Testis (tissue), 2 donors: ENCODE measurements at regions not wholly inside any gene's neighbourhood (a gene's known extent, or its start where the extent isn't known, plus 50 kb on each side); places are given as distances from the start of the nearest gene placed in this dataset.

ENCODE experiments used
- DNase-seq: peaks from one replicate; pipeline ENCODE4 v3.0.0-alpha.2; 2019
- H3K27ac ChIP-seq, 2 donors: fragments of 200-600 bp; sonication (generic); one replicate each; pipeline ENCODE4 v1.5.1; 2019
- H3K27me3 ChIP-seq: fragments of 200-600 bp; sonication (generic); one replicate; pipeline ENCODE4 v1.5.1; 2019
- H3K36me3 ChIP-seq: fragments of 200-600 bp; sonication (generic); one replicate; pipeline ENCODE4 v1.5.1; 2017; ENCODE audit warnings: low read depth; ENCODE audit errors: missing control alignments
- H3K4me1 ChIP-seq: fragments of 200-600 bp; sonication (generic); one replicate; pipeline ENCODE4 v1.5.1; 2019
- H3K4me3 ChIP-seq, 2 donors: fragments of 200-600 bp; sonication (generic); one replicate each; pipeline ENCODE4 v1.5.1; 2017 to 2019
- H3K9me3 ChIP-seq: fragments of 200-600 bp; sonication (generic); one replicate; pipeline ENCODE4 v1.5.1; 2017
- POLR2A ChIP-seq: fragments of 450-650 bp; IDR thresholded peaks from one replicate; pipeline ENCODE4 v1.6.1; 2017; ENCODE audit warnings: antibody characterized with exemption, mild to moderate bottlenecking, moderate library complexity
- WGBS, 2 donors: methylation state at CpG; one replicate each; pipeline ENCODE4 v1.1.5; 2018; 5-methylcytosine and 5-hydroxymethylcytosine counted together
- intact Hi-C: fragments of 100-400 bp; cut with DNase I; formaldehyde crosslinking; loops from one replicate; pipeline ENCODE4 v1.15.1; 2023; ENCODE audit warnings: low total_unique reads
- TF ChIP-seq, protein P1 (sequence below), 3 experiments: fragments of 450-650 bp in 2 of 3; fragments of 200-600 bp in 1 of 3; sonication (generic) in 1 of 3; IDR thresholded peaks; one replicate each; pipeline ENCODE4 v1.5.1; 2016 to 2019; ENCODE audit warnings: antibody characterized with exemption in 3 of 3, mild to moderate bottlenecking in 2 of 3, moderate library complexity in 1 of 3

DNA sequence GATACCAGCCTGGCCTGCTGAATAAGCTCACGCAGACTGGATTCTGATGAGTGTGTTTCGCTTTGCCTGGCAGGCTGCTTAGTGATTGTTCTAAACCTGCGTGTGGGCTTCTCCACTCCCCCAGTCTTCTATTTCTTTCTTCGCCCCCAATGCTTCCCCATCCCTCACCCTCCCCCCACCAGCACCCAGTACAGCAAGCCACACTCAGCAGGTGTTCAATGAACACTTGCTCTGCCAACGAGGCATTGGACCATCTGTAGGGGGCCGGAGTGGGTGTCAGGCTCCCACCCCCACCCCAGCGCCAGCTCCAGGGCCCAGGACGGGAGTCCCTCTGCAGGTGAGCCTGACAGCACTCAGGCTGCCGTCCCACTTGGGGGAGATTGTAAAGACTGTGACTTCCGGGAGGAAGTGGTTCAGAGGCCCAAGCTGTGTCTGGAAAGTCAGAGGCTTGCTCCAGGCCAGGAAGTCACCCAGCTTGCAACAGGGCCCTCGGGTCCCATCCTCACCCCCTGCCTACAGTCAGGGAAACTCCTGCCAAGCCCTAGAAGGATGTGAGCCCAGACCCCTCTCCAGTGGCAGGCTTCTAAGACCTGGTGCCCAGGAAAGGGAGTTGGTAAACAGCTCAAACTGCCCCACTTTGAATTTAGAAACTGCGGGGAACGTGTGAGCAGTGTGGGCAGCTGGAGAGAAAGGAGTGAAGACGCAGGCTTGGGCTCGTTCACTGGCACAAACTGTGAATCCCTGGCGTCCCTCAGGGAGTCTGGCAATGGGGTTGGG is 66.3 kb upstream of the PRDM11 start:
- Histone ChIP-seq H3K27ac (no peak overlapping the region), H3K4me1 (no peaks in the 10 kb centered on the region), H3K27me3 (no peaks in the 10 kb centered on the region), H3K36me3 (no peaks in the 10 kb centered on the region), H3K9me3 (no peaks in the 10 kb centered on the region), H3K4me3 (no peak overlapping the region)
- TF ChIP-seq, protein P1, sequence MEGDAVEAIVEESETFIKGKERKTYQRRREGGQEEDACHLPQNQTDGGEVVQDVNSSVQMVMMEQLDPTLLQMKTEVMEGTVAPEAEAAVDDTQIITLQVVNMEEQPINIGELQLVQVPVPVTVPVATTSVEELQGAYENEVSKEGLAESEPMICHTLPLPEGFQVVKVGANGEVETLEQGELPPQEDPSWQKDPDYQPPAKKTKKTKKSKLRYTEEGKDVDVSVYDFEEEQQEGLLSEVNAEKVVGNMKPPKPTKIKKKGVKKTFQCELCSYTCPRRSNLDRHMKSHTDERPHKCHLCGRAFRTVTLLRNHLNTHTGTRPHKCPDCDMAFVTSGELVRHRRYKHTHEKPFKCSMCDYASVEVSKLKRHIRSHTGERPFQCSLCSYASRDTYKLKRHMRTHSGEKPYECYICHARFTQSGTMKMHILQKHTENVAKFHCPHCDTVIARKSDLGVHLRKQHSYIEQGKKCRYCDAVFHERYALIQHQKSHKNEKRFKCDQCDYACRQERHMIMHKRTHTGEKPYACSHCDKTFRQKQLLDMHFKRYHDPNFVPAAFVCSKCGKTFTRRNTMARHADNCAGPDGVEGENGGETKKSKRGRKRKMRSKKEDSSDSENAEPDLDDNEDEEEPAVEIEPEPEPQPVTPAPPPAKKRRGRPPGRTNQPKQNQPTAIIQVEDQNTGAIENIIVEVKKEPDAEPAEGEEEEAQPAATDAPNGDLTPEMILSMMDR (IDR thresholded peaks at IDR 0.05) = no peak
- no peak for TF ChIP-seq POLR2A
- DNase-seq = no peak
- intact Hi-C loops = no loop called here
- WGBS, 2 donors = 75 to 82% methylated on average over 11 to 15 of the region's 16 CpGs

DNA sequence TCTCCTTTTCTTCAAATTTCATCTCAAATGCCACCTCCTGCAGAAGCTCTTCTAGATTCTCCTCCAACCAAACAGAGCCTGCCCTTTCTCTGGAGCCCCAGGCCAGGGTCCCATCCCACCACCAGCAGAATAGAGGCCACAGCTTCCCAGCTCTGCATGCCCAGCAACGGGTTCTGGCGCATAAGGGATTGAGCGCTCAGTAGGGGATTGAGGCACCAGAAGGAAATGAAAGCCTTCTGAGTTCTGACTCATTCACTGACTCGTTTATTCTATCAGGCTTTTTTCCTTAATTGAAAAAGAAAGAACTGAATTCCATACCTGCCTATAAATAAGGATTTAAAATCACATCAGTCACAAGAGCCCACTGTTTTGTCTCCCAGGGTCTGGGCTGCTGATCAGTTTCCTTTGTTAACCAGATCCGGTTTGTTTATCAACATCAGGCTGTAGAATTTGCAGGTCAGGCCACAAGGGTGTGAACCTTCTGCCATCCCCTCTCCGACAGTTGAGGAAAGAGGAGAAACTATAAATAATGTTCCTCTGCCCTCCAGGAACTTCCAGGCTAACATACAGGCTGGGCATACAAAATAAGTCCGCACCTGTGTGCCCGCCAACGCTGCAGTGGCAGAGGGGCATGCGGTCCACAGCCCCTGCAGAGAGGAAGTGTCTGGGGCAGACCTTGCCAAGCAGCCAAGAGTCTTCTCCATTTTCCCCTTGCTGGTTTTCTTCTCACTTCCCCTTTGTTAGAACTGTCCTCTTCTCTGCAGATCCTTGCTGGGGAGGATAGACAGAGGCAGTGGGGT is 63.5 kb upstream of the PRDM11 start:
- no peak for DNase-seq
- WGBS, 2 donors = 66 to 71% methylated on average over 10 of the region's 10 CpGs
- intact Hi-C loops = no loop called here
- Histone ChIP-seq H3K27me3 (no peaks in the 10 kb centered on the region), H3K9me3 (no peaks in the 10 kb centered on the region), H3K4me1 (peaks cover 4% of the 10 kb centered on the region), H3K4me3 (no peak overlapping the region), H3K36me3 (no peaks in the 10 kb centered on the region), H3K27ac (no peak overlapping the region)
- TF ChIP-seq, protein P1 (IDR thresholded peaks at IDR 0.05) = no peak
- TF ChIP-seq POLR2A = no peak

DNA sequence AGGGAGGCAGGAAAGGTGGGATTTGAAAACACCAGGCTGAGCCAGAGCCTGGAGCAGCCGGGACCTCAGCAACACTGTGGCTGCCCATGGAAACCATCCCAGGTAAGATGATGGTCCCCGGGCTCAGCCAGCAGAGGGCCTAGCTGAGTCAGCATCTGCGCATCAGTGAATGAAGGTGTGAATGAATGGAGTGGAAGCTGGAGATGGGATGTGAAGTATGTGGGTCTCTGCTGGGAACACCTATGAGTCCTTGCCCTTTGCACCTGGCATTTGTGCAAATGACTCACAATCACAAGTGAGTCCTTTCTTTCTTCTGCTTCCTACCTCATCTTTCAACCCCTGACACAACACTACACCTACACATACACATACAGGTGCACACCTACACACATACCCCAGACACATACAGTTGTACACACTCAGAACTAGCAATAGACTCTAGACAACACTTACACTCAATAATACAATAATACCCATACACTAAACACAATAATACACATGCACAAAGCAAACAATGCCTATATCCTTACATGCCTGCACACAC is 62.8 kb upstream of the PRDM11 start:
- WGBS, 2 donors = 46 to 49% methylated on average over 2 to 3 of the region's 3 CpGs
- H3K27me3 ChIP-seq = no peaks in the 10 kb centered on the region
- H3K4me1 ChIP-seq = peaks cover 7% of the 10 kb centered on the region
- no peaks in the 10 kb centered on the region for H3K36me3 ChIP-seq
- no peak for TF ChIP-seq POLR2A
- TF ChIP-seq, protein P1 (IDR thresholded peaks at IDR 0.05) = no peak
- DNase-seq = no peak
- intact Hi-C loops = no loop called here
- no peak overlapping the region for H3K4me3 ChIP-seq
- no peaks in the 10 kb centered on the region for H3K9me3 ChIP-seq
- no peak overlapping the region for H3K27ac ChIP-seq

DNA sequence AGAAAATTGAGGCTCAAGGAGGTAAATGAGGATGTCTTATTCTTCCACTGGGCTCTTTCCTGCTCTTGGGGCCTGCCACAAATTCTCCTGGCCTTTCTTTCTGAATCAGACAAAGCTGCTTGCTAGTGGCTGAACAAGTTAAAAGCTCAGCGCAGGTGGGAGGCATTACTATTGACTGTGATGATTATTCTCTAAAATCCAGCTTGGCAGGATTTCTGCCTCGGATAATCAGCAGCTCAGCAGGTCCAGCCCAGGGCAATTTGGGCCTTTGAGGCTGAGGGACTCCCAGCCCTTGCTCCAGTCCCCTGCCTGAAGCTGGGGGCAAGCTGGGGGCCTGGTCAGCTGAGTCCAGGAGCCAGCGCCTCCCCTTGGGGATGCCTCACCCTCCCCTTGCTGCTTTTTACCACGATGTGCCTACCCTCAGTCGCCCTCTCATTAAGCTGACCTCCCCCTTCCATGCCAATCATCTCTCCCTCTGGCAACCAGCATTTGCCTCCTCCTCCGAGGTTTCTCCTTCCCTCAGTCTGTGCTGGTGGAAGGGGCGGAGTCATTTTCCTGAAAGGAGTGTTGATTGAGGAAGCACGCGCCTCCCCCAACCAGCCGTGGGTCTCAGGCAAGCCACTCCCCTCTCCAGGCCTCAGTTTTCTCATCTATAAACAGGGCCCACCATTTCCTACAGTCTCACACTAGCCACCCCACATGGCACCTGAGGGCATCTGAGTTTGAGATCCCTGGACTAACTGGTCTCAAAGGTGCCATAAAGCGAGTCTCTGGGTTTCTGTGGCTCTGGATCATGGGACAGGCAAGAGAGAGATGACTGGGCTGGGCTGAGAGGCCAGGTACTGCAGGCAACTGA is 60.6 kb upstream of the PRDM11 start:
- Histone ChIP-seq H3K4me1 (peaks cover 14% of the 10 kb centered on the region), H3K4me3 (no peak overlapping the region), H3K27me3 (no peaks in the 10 kb centered on the region), H3K27ac (no peak overlapping the region), H3K36me3 (no peaks in the 10 kb centered on the region), H3K9me3 (no peaks in the 10 kb centered on the region)
- DNase-seq = no peak
- TF ChIP-seq, protein P1 (IDR thresholded peaks at IDR 0.05) = no peak
- TF ChIP-seq POLR2A = no peak
- 75 to 87% methylated on average over 11 of the region's 11 CpGs for WGBS, 2 donors
- intact Hi-C loops = no loop called here
